ENCODE measurements at regions not wholly inside any gene's neighbourhood (a gene's known extent, or its start where the extent isn't known, plus 50 kb on each side); places are given as distances from the start of the nearest gene placed in this dataset.

DNA sequence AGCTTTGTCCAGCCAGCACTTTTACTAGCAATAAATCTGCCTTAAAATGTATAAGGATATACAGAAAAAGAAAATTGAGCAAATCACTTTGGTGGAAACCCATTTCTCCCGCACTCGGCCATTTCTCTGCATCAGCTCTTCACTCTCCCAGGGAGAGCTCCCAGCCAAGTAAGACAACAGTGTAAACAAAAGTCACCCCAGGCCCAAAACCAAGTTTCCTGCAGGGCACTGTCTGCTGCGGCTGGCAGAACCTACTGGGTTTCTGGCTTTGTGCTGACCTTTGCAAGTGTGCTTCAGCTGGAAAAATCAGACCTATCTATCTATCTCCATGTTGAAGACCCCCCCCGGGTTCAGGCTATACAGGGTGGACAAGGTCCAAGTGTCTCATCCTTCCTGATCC lies 476.7 kb upstream of the CAMK1G start:
- TF ChIP-seq CTCF (IDR thresholded peaks at IDR 0.05; ENCODE audit: borderline replicate concordance, extremely low read depth, low read length, poor library complexity, severe bottlenecking) (no peak), EZH2 (IDR thresholded peaks at IDR 0.05; ENCODE audit: borderline replicate concordance, low read depth, low read length, severe bottlenecking) (no peak)
- no peak overlapping the region for H3K27ac ChIP-seq (ENCODE audit: low read length)
- H4K20me1 ChIP-seq (ENCODE audit: insufficient read depth, low read length) = no peaks in the 10 kb centered on the region
- H3K9ac ChIP-seq (ENCODE audit: low read depth, low read length) = no peak overlapping the region
- H3K4me1 ChIP-seq (ENCODE audit: insufficient read depth, low read length) = no peaks in the 10 kb centered on the region
- ATAC-seq (ENCODE audit: insufficient read depth, low read depth) (no peak), DNase-seq (no peak)
- no peak overlapping the region for H3K4me3 ChIP-seq (ENCODE audit: low read depth in 1 of 2, low read length in 2 of 2)
- H3K9me3 ChIP-seq (ENCODE audit: insufficient read depth, low read length, severe bottlenecking) = no peaks in the 10 kb centered on the region
- no peak overlapping the region for H2AFZ ChIP-seq (ENCODE audit: low read depth, low read length)
- H3K79me2 ChIP-seq (ENCODE audit: insufficient read depth, low read length) = no peaks in the 10 kb centered on the region
- no peak overlapping the region for H3K4me2 ChIP-seq (ENCODE audit: insufficient read depth, low read length)
- peaks cover 10% of the 10 kb centered on the region for H3K27me3 ChIP-seq (ENCODE audit: insufficient read depth, low read length, poor library complexity)
- H3K36me3 ChIP-seq (ENCODE audit: insufficient read depth, low read length) = no peaks in the 10 kb centered on the region

GRCh38 chr1:209107535-209107934 lies 476.0 kb upstream of the CAMK1G start:
- ATAC-seq (ENCODE audit: insufficient read depth, low read depth) (no peak), DNase-seq (no peak)
- no peak overlapping the region for H3K4me3 ChIP-seq (ENCODE audit: low read depth in 1 of 2, low read length in 2 of 2)
- H3K9ac ChIP-seq (ENCODE audit: low read depth, low read length) = no peak overlapping the region
- no peaks in the 10 kb centered on the region for H3K79me2 ChIP-seq (ENCODE audit: insufficient read depth, low read length)
- TF ChIP-seq CTCF (IDR thresholded peaks at IDR 0.05; ENCODE audit: borderline replicate concordance, extremely low read depth, low read length, poor library complexity, severe bottlenecking) = no peak
- TF ChIP-seq EZH2 (IDR thresholded peaks at IDR 0.05; ENCODE audit: borderline replicate concordance, low read depth, low read length, severe bottlenecking) = no peak
- H3K4me1 ChIP-seq (ENCODE audit: insufficient read depth, low read length) = no peaks in the 10 kb centered on the region
- no peak overlapping the region for H3K27ac ChIP-seq (ENCODE audit: low read length)
- no peaks in the 10 kb centered on the region for H4K20me1 ChIP-seq (ENCODE audit: insufficient read depth, low read length)
- H2AFZ ChIP-seq (ENCODE audit: low read depth, low read length) = no peak overlapping the region
- H3K9me3 ChIP-seq (ENCODE audit: insufficient read depth, low read length, severe bottlenecking) = no peaks in the 10 kb centered on the region
- no peak overlapping the region for H3K4me2 ChIP-seq (ENCODE audit: insufficient read depth, low read length)
- no peaks in the 10 kb centered on the region for H3K36me3 ChIP-seq (ENCODE audit: insufficient read depth, low read length)
- H3K27me3 ChIP-seq (ENCODE audit: insufficient read depth, low read length, poor library complexity) = peaks cover 10% of the 10 kb centered on the region

DNA sequence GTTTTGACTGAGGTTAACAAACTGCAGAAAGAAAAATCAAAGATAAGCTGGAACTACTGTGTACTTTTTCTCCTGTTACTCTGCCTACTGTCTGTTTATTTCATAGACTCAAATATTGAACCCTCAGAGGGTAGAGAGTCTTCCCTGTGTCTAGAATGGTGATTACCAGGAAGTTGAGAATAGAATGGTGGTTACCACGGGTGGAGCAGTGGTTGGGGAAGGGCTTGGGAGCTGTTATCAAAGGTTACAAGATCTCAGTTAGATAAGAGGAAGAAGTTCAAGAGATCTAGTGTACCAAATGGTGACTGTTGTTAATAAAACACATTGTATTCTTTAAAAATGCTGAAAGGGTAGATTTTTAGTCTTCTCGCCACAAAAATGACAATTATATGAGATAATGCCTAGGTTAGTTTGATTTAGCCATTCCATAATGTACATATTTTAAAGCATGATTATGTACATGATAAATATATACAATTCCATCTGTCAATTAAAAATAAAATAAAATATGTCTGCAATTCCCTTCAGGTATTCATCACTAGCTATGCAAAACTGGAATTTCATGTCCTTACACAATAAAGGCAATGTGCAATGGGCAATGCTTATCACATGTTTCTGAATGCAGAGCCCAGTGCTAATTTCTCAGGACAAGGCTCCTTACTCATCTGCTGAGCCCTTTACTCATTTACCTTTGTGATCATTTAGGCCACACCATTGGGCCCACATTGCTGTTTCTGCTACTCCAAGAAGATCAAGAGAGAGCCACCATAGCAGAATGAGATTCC lies 474.3 kb upstream of the CAMK1G start:
- Histone ChIP-seq H3K9me3 (ENCODE audit: insufficient read depth, low read length, severe bottlenecking) (no peaks in the 10 kb centered on the region), H4K20me1 (ENCODE audit: insufficient read depth, low read length) (no peaks in the 10 kb centered on the region), H3K4me2 (ENCODE audit: insufficient read depth, low read length) (no peak overlapping the region), H3K79me2 (ENCODE audit: insufficient read depth, low read length) (no peaks in the 10 kb centered on the region), H3K4me3 (ENCODE audit: low read depth in 1 of 2, low read length in 2 of 2) (no peak overlapping the region), H3K36me3 (ENCODE audit: insufficient read depth, low read length) (no peaks in the 10 kb centered on the region), H3K9ac (ENCODE audit: low read depth, low read length) (no peak overlapping the region), H3K4me1 (ENCODE audit: insufficient read depth, low read length) (no peaks in the 10 kb centered on the region), H3K27me3 (ENCODE audit: insufficient read depth, low read length, poor library complexity) (peaks cover 4% of the 10 kb centered on the region), H2AFZ (ENCODE audit: low read depth, low read length) (no peak overlapping the region), H3K27ac (ENCODE audit: low read length) (no peak overlapping the region)
- ATAC-seq (ENCODE audit: insufficient read depth, low read depth) = peak; percentile 45; the same call in 1 of the 3 replicates
- no peak for TF ChIP-seq CTCF (IDR thresholded peaks at IDR 0.05; ENCODE audit: borderline replicate concordance, extremely low read depth, low read length, poor library complexity, severe bottlenecking)
- no peak for DNase-seq

Data from DND-41 (cell line).